ENCODE measurements at regions not wholly inside any gene's neighbourhood (a gene's known extent, or its start where the extent isn't known, plus 50 kb on each side); places are given as distances from the start of the nearest gene placed in this dataset.

- Histone ChIP-seq H4K8ac (ENCODE audit: low read depth in 2 of 2, low read length in 2 of 2) (no peak overlapping the region), H2BK120ac (ENCODE audit: low read depth, low read length) (no peak overlapping the region), H3K56ac (ENCODE audit: extremely low read depth, insufficient read depth, low read length) (no peak overlapping the region), H3K4me1 (ENCODE audit: control insufficient read depth, insufficient read depth, low read length) (peaks cover 11% of the 10 kb centered on the region), H3K27ac (ENCODE audit: insufficient read depth, low read length) (no peak overlapping the region), H2AK5ac (ENCODE audit: low read depth, low read length) (no peak overlapping the region), H3K9me1 (ENCODE audit: insufficient read depth, low read length) (peaks cover 15% of the 10 kb centered on the region), H3K18ac (ENCODE audit: low read depth, low read length) (no peak overlapping the region), H3K27me3 (ENCODE audit: control insufficient read depth, insufficient read depth, low read length) (peaks cover 12% of the 10 kb centered on the region), H2BK20ac (ENCODE audit: low read depth, low read length) (no peak overlapping the region), H4K5ac (ENCODE audit: low read depth, low read length) (no peak overlapping the region), H3K4me2 (ENCODE audit: low read depth, low read length) (no peak overlapping the region), H4K20me1 (ENCODE audit: insufficient read depth, low read length) (no peaks in the 10 kb centered on the region), H3K23ac (ENCODE audit: low read depth, low read length) (no peak overlapping the region), H2BK15ac (ENCODE audit: low read depth, low read length) (no peak overlapping the region), H3K4me3 (ENCODE audit: insufficient read depth, low read depth, low read length) (no peak overlapping the region), H2AFZ (replicated peaks; ENCODE audit: low read length, poor library complexity) (no peak overlapping the region), H2AK9ac (replicated peaks; ENCODE audit: low read depth, low read length, poor library complexity) (no peak overlapping the region), H4K91ac (ENCODE audit: insufficient read depth, low read depth, low read length) (no peak overlapping the region), H3K14ac (replicated peaks; ENCODE audit: low read depth, low read length) (0 out of 2 replicates have a peak overlapping the region, but pooled peaks have one; percentile 13), H2BK5ac (ENCODE audit: low read depth, low read length, poor library complexity, severe bottlenecking) (no peak overlapping the region), H3K4ac (ENCODE audit: low read depth, low read length) (no peak overlapping the region), H3K79me1 (ENCODE audit: low read depth in 1 of 2, low read length in 2 of 2) (no peaks in the 10 kb centered on the region), H3K9me3 (ENCODE audit: control insufficient read depth, insufficient read depth, low read length) (peaks cover 3% of the 10 kb centered on the region), H3K36me3 (ENCODE audit: control insufficient read depth, insufficient read depth, low read length) (no peaks in the 10 kb centered on the region), H3K9ac (ENCODE audit: low read depth, low read length) (no peak overlapping the region)
- in situ Hi-C loops (cut with MboI; ENCODE audit: low sequenced_read_pairs) (no loop called here), intact Hi-C loops (cut with micrococcal nuclease) (no loop called here), dilution Hi-C loops (cut with HindIII; ENCODE audit: low sequenced_read_pairs, unreplicated experiment) (no loop called here)
- POLR2A ChIA-PET (ENCODE audit: unreplicated experiment): no interaction called here
- TF ChIP-seq RFX5 (IDR thresholded peaks at IDR 0.05; ENCODE audit: low read depth, low read length) (no peak), MXI1 (IDR thresholded peaks at IDR 0.05; ENCODE audit: borderline replicate concordance, low read depth, low read length) (no peak), CTCF (conservative IDR thresholded peaks at IDR 0.05; ENCODE audit: low read depth, low read length) (no peak), CEBPB (IDR thresholded peaks at IDR 0.05; ENCODE audit: low read depth, low read length) (no peak), FOS (IDR thresholded peaks at IDR 0.05; ENCODE audit: low read depth, low read length) (no peak), BHLHE40 (IDR thresholded peaks at IDR 0.05; ENCODE audit: low read depth, low read length) (no peak), SMC3 (IDR thresholded peaks at IDR 0.05; ENCODE audit: low read depth, low read length) (no peak), ELK1 (IDR thresholded peaks at IDR 0.05; ENCODE audit: borderline replicate concordance, low read depth, low read length) (no peak), RCOR1 (IDR thresholded peaks at IDR 0.05; ENCODE audit: insufficient replicate concordance, low read length) (no peak), NFE2L2 (IDR thresholded peaks at IDR 0.05; ENCODE audit: low read depth, low read length) (no peak), MAZ (IDR thresholded peaks at IDR 0.05; ENCODE audit: borderline replicate concordance, low read depth, low read length) (no peak), RAD21 (IDR thresholded peaks at IDR 0.05; ENCODE audit: low read length) (no peak), USF2 (IDR thresholded peaks at IDR 0.05; ENCODE audit: low read depth, low read length) (no peak), POLR2A (IDR thresholded peaks at IDR 0.05; ENCODE audit: low read depth, low read length) (no peak), MAFK (IDR thresholded peaks at IDR 0.05; ENCODE audit: low read depth, low read length) (no peak)
- DNase-seq: no peak
- ATAC-seq (ENCODE audit: low read depth): no peak
- no TSS peak for BruUV-seq (replicated peaks)
- CTCF ChIA-PET: no interaction called here
- 89% methylated on average over 4 of the region's 5 CpGs; no CpG with 5 or more reads in 1 of the 2 experiments for WGBS, 2 experiments (ENCODE audit: extremely low coverage in 2 of 2, insufficient read length in 1 of 2)
These were observed 107.9 kb upstream of the BCL2L14 start for GRCh38 chr12:11962860-11963259.

All from IMR-90 (cell line).